ENCODE measurements at regions not wholly inside any gene's neighbourhood (a gene's known extent, or its start where the extent isn't known, plus 50 kb on each side); places are given as distances from the start of the nearest gene placed in this dataset.

DNA sequence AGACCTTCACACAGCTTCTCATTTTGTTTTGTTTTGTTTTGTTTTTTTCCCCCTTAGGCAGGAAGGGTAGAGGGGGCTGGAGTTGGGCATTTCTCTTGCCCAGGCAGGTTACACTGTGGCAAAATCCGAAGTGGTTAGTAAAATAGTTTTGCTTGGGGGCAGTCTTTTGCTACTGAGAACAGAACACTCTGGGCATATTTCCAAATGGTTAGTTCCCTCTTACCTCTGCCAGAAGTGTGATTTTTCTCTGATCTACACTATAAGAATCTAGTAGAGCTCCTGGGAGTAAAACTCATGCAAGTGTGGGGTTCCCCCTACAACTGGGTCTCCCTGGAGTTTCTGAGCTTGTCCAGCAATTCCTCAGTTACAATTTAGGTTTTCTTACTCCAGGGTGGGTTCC lies 61.7 kb downstream of the NPS start:
- Histone ChIP-seq H3K27me3 (ENCODE audit: insufficient read depth, low read depth, severe bottlenecking) (no peaks in the 10 kb centered on the region), H3K9me3 (ENCODE audit: severe bottlenecking) (peaks cover 3% of the 10 kb centered on the region), H3K36me3 (no peaks in the 10 kb centered on the region), H3K27ac (no peak overlapping the region), H3K4me3 (ENCODE audit: low read depth, low read length) (no peak overlapping the region)
- DNase-seq: no peak
- TF ChIP-seq, protein P1, sequence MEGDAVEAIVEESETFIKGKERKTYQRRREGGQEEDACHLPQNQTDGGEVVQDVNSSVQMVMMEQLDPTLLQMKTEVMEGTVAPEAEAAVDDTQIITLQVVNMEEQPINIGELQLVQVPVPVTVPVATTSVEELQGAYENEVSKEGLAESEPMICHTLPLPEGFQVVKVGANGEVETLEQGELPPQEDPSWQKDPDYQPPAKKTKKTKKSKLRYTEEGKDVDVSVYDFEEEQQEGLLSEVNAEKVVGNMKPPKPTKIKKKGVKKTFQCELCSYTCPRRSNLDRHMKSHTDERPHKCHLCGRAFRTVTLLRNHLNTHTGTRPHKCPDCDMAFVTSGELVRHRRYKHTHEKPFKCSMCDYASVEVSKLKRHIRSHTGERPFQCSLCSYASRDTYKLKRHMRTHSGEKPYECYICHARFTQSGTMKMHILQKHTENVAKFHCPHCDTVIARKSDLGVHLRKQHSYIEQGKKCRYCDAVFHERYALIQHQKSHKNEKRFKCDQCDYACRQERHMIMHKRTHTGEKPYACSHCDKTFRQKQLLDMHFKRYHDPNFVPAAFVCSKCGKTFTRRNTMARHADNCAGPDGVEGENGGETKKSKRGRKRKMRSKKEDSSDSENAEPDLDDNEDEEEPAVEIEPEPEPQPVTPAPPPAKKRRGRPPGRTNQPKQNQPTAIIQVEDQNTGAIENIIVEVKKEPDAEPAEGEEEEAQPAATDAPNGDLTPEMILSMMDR (IDR thresholded peaks at IDR 0.05; ENCODE audit: low read depth, low read length): no peak

GRCh38 chr10:127614484-127615017 lies 65.4 kb downstream of the NPS start:
- Histone ChIP-seq H3K27ac (no peak overlapping the region), H3K9me3 (ENCODE audit: severe bottlenecking) (no peaks in the 10 kb centered on the region), H3K36me3 (no peaks in the 10 kb centered on the region), H3K27me3 (ENCODE audit: insufficient read depth, low read depth, severe bottlenecking) (no peaks in the 10 kb centered on the region), H3K4me3 (ENCODE audit: low read depth, low read length) (no peak overlapping the region)
- TF ChIP-seq, protein P1 (IDR thresholded peaks at IDR 0.05; ENCODE audit: low read depth, low read length): no peak
- DNase-seq: peak; percentile 17

GRCh38 chr10:127618797-127619196 lies 69.7 kb downstream of the NPS start:
- H3K27me3 ChIP-seq (ENCODE audit: insufficient read depth, low read depth, severe bottlenecking): no peaks in the 10 kb centered on the region
- H3K4me3 ChIP-seq (ENCODE audit: low read depth, low read length): no peak overlapping the region
- DNase-seq: no peak
- no peak overlapping the region for H3K27ac ChIP-seq
- H3K36me3 ChIP-seq: no peaks in the 10 kb centered on the region
- no peaks in the 10 kb centered on the region for H3K9me3 ChIP-seq (ENCODE audit: severe bottlenecking)
- TF ChIP-seq, protein P1 (IDR thresholded peaks at IDR 0.05; ENCODE audit: low read depth, low read length): no peak

DNA sequence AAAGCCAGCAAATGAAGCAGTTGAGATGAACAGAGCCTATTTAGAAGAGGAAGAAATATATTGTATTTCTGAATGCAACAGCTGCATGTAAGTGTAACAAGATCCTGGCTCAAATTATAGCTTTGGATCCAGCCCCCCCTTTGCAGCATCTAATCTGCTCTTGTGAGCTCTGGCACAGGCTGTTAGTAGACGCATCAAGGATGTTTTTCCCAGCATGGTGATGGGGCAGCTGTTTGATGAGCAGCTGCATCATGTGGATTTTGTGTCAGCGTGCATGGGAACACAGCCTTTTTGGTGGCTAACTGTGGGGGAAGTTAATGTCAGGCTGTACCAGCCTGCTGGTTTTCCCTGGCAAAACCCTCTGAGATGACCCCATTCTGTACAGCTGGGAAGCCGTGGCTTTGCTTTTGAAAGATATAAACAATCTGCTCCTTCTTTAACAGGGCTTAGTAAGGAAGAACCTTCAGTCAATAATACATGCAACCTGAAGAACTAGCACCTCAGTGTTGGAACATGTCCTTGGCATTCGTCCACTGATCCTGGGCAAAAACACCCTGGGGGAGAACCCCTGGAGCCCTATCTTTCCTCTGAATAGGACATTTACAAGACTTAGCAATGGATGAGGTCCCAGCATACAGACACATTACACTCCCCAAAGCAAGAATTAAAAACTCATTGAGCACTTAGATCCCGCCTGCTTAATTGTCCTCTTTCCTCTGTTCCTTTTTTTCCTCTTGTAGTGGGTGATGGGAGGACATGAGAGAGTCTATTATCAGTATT lies 70.6 kb downstream of the NPS start:
- no peak for DNase-seq

DNA sequence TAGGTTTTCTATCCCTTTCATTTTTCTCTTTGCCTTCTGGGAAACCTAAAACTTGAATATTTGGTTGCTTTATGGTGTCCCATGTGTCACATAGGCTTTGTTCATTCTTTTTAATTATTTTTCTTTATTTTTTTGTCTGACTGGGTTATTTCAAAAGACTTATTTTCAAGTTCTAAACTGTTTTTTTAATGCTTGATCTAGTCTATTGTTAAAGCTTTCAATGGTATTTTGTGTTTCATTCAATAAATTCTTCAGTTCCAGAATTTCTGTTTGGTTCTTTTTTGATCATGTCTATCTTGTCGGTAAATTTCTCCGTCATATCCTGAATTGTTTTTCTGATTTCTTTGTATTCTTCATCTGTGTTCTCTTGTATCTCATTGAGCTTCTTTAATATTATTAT lies 86.8 kb downstream of the NPS start:
- TF ChIP-seq, protein P1 (IDR thresholded peaks at IDR 0.05; ENCODE audit: low read depth, low read length): no peak
- no peaks in the 10 kb centered on the region for H3K27me3 ChIP-seq (ENCODE audit: insufficient read depth, low read depth, severe bottlenecking)
- no peaks in the 10 kb centered on the region for H3K36me3 ChIP-seq
- DNase-seq: no peak
- no peak overlapping the region for H3K27ac ChIP-seq
- peaks cover 21% of the 10 kb centered on the region for H3K9me3 ChIP-seq (ENCODE audit: severe bottlenecking)
- H3K4me3 ChIP-seq (ENCODE audit: low read depth, low read length): no peak overlapping the region

More for the DNA sequence above, 70.6 kb downstream of the NPS start:
- TF ChIP-seq, protein P1 (IDR thresholded peaks at IDR 0.05; ENCODE audit: low read depth, low read length): no peak
- Histone ChIP-seq H3K27me3 (ENCODE audit: insufficient read depth, low read depth, severe bottlenecking) (no peaks in the 10 kb centered on the region), H3K36me3 (no peaks in the 10 kb centered on the region), H3K4me3 (ENCODE audit: low read depth, low read length) (no peak overlapping the region), H3K27ac (no peak overlapping the region), H3K9me3 (ENCODE audit: severe bottlenecking) (no peaks in the 10 kb centered on the region)

Data from WERI-Rb-1 (cell line).